Inferior parietal cortex (tissue), 1 donor: ENCODE measurements at regions not wholly inside any gene's neighbourhood (a gene's known extent, or its start where the extent isn't known, plus 50 kb on each side); places are given as distances from the start of the nearest gene placed in this dataset.

Experiments
- DNase-seq: peaks from one replicate; pipeline ENCODE4 v3.0.0-alpha.2; 2016; ENCODE audit errors: extremely low spot score

- no peak for DNase-seq
Observed at GRCh38 chr11:69970785-69971535, 107.2 kb upstream of the ANO1 start.

GRCh38 chr11:69971741-69972140 lies 106.4 kb upstream of the ANO1 start:
- no peak for DNase-seq

GRCh38 chr11:69972351-69972802 lies 105.7 kb upstream of the ANO1 start:
- DNase-seq, result no peak

- no peak for DNase-seq
Observed at GRCh38 chr11:69974528-69974927, 103.6 kb upstream of the ANO1 start.

GRCh38 chr11:69975822-69976221 lies 102.3 kb upstream of the ANO1 start:
- DNase-seq, result no peak

GRCh38 chr11:69976794-69977193 lies 101.3 kb upstream of the ANO1 start:
- DNase-seq, result no peak

- no peak for DNase-seq
Observed at GRCh38 chr11:69977951-69978350, 100.2 kb upstream of the ANO1 start.

GRCh38 chr11:69978841-69979614 lies 99.1 kb upstream of the ANO1 start:
- DNase-seq, result no peak

- DNase-seq, result no peak
Observed at GRCh38 chr11:69979632-69980031, 98.5 kb upstream of the ANO1 start.

- DNase-seq, result peak; percentile 7
Observed at GRCh38 chr11:69981119-69981784, 96.9 kb upstream of the ANO1 start.

GRCh38 chr11:69982690-69983570 lies 95.2 kb upstream of the ANO1 start:
- DNase-seq, result no peak

GRCh38 chr11:69983571-69983877 lies 94.6 kb upstream of the ANO1 start:
- no peak for DNase-seq

GRCh38 chr11:69983897-69984438 lies 94.1 kb upstream of the ANO1 start:
- no peak for DNase-seq

GRCh38 chr11:69984457-69985261 lies 93.5 kb upstream of the ANO1 start:
- no peak for DNase-seq

GRCh38 chr11:69985331-69985640 lies 92.8 kb upstream of the ANO1 start:
- DNase-seq, result no peak

- DNase-seq, result no peak
Observed at GRCh38 chr11:69985641-69986439, 92.3 kb upstream of the ANO1 start.

- DNase-seq, result no peak
Observed at GRCh38 chr11:69986440-69986787, 91.7 kb upstream of the ANO1 start.

- no peak for DNase-seq
Observed at GRCh38 chr11:69986830-69987229, 91.3 kb upstream of the ANO1 start.

- no peak for DNase-seq
Observed at GRCh38 chr11:69992026-69992425, 86.1 kb upstream of the ANO1 start.
